ENCODE measurements at regions not wholly inside any gene's neighbourhood (a gene's known extent, or its start where the extent isn't known, plus 50 kb on each side); places are given as distances from the start of the nearest gene placed in this dataset.

DNA sequence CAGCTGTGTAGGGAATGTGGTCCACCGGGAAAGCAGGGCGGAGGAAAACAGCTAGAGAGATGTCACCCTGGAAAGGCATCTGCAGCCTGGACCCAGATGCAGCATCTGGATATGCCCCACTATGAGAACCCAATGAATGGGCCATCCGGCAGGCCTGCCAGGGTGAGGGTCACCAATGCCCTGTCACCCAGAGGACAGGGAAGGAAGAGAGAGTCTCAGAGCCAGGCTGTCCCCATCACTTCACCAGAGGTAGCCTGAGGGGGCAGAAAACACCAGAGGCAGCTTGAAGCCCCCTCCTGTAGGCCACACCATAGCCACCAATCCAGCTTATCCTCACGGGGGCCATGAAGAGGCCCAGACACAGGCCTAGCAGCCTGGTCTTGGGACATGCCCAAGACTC, 118.8 kb downstream of the TUBA3C start:
- intact Hi-C loops (cut with micrococcal nuclease), result no loop called here
- H3K4me3 Mint-ChIP-seq (ENCODE audit: unreplicated experiment), result no peak overlapping the region
- no peak overlapping the region for H3K27ac Mint-ChIP-seq (ENCODE audit: low read depth, unreplicated experiment)
- no peaks in the 10 kb centered on the region for H3K4me1 Mint-ChIP-seq (ENCODE audit: insufficient read depth, unreplicated experiment)
- ChIA-PET POLR2A (no interaction called here), CTCF (no interaction called here)
- BruUV-seq (replicated peaks), result no TSS peak
- H3K9me3 Mint-ChIP-seq (ENCODE audit: unreplicated experiment), result peaks cover 7% of the 10 kb centered on the region
- DNase-seq (ENCODE audit: unreplicated experiment), result no peak
- H3K36me3 Mint-ChIP-seq (ENCODE audit: insufficient read depth, unreplicated experiment), result no peaks in the 10 kb centered on the region
- no peaks in the 10 kb centered on the region for H3K27me3 Mint-ChIP-seq (ENCODE audit: insufficient read depth, unreplicated experiment)
- TF ChIP-seq, protein P1, sequence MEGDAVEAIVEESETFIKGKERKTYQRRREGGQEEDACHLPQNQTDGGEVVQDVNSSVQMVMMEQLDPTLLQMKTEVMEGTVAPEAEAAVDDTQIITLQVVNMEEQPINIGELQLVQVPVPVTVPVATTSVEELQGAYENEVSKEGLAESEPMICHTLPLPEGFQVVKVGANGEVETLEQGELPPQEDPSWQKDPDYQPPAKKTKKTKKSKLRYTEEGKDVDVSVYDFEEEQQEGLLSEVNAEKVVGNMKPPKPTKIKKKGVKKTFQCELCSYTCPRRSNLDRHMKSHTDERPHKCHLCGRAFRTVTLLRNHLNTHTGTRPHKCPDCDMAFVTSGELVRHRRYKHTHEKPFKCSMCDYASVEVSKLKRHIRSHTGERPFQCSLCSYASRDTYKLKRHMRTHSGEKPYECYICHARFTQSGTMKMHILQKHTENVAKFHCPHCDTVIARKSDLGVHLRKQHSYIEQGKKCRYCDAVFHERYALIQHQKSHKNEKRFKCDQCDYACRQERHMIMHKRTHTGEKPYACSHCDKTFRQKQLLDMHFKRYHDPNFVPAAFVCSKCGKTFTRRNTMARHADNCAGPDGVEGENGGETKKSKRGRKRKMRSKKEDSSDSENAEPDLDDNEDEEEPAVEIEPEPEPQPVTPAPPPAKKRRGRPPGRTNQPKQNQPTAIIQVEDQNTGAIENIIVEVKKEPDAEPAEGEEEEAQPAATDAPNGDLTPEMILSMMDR (IDR thresholded peaks at IDR 0.05; ENCODE audit: unreplicated experiment), result no peak

DNA sequence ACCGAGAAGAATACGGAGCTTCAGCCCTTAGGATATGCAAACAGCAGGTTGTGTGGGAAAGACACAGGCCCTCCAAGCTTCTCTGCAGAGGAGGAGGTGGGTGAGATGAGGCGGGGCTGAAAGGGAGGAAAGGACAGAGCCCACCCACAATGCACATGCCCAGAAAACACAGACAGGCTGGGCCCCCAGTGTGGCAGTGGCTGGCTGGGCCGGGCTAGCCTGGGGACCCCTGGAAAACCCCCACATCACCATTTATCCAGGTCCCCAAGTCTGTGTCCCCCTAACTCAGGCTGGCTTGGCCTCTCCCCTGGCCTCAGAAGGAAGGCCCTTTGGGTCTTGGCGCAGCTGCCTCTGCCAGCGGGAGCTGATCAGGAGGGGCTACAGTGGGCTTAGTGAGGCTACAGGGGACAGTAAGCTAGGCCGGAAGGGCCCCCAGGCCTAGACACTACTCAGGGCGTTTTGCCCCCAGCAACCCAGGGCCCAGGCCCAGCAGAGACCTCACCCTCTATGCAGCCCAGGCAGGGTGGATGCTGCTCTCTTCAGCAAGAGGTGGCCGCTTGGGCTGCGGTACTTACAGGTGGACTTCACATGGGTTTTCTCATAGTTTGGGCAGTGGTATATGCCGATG, 119.5 kb downstream of the TUBA3C start:
- CTCF ChIA-PET, result interaction anchor here (0.7 kb wide), 1 partner anchor 826 kb away, joined by 3 read pairs; no protein-coding TSS in a partner anchor
- DNase-seq (ENCODE audit: unreplicated experiment), result no peak
- intact Hi-C loops (cut with micrococcal nuclease), result no loop called here

GRCh38 chr13:19061278-19061677, 120.3 kb downstream of the TUBA3C start:
- TF ChIP-seq, protein P1 (IDR thresholded peaks at IDR 0.05; ENCODE audit: unreplicated experiment), result no peak
- no peak overlapping the region for H3K4me3 Mint-ChIP-seq (ENCODE audit: unreplicated experiment)
- no peak for DNase-seq (ENCODE audit: unreplicated experiment)
- no peak overlapping the region for H3K27ac Mint-ChIP-seq (ENCODE audit: low read depth, unreplicated experiment)
- H3K4me1 Mint-ChIP-seq (ENCODE audit: insufficient read depth, unreplicated experiment), result no peaks in the 10 kb centered on the region
- ChIA-PET CTCF (no interaction called here), POLR2A (no interaction called here)
- BruUV-seq (replicated peaks), result no TSS peak
- peaks cover 7% of the 10 kb centered on the region for H3K9me3 Mint-ChIP-seq (ENCODE audit: unreplicated experiment)
- H3K36me3 Mint-ChIP-seq (ENCODE audit: insufficient read depth, unreplicated experiment), result no peaks in the 10 kb centered on the region
- intact Hi-C loops (cut with micrococcal nuclease), result no loop called here
- no peaks in the 10 kb centered on the region for H3K27me3 Mint-ChIP-seq (ENCODE audit: insufficient read depth, unreplicated experiment)

More for the DNA sequence above, 119.5 kb downstream of the TUBA3C start:
- no peak overlapping the region for H3K27ac Mint-ChIP-seq (ENCODE audit: low read depth, unreplicated experiment)
- TF ChIP-seq, protein P1 (IDR thresholded peaks at IDR 0.05; ENCODE audit: unreplicated experiment), result no peak
- no peak overlapping the region for H3K4me3 Mint-ChIP-seq (ENCODE audit: unreplicated experiment)
- H3K9me3 Mint-ChIP-seq (ENCODE audit: unreplicated experiment), result peaks cover 7% of the 10 kb centered on the region
- H3K27me3 Mint-ChIP-seq (ENCODE audit: insufficient read depth, unreplicated experiment), result no peaks in the 10 kb centered on the region
- no peaks in the 10 kb centered on the region for H3K4me1 Mint-ChIP-seq (ENCODE audit: insufficient read depth, unreplicated experiment)
- POLR2A ChIA-PET, result no interaction called here
- H3K36me3 Mint-ChIP-seq (ENCODE audit: insufficient read depth, unreplicated experiment), result no peaks in the 10 kb centered on the region
- no TSS peak for BruUV-seq (replicated peaks)

DNA sequence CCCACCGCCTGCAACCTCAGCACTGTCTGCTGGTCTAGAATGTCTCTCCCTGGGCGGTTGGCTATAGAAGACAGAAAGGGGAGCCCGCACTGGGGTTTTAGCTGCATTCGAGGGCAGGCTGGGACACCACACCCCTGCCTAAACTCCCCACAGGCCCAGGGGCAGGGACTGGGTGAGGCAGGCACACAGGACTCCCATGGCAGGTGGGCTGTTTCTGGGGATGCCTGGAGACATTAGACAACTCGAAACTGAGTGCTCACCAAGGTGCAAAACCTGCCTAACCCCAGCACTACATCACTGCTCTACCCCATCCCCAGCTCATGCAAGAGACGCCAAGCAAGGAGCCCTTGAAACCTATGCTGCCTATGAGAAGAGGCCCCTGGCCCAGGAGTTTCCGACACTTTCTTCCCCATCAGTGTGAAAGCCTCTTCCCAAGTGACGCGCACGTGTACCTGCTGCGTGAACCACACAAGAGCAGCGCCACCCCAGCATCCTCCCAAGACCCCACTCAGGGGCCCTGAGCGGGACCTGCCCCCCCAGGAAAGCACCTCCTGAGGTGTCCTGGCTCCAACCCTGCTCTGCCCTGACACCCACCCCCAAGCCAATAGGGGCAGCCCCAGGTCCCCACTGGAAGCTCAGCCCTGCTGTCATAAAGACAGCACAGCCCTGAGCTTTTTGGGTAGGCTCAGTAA, 121.2 kb downstream of the TUBA3C start:
- Mint-ChIP-seq H3K36me3 (ENCODE audit: insufficient read depth, unreplicated experiment) (no peaks in the 10 kb centered on the region), H3K4me3 (ENCODE audit: unreplicated experiment) (no peak overlapping the region), H3K27me3 (ENCODE audit: insufficient read depth, unreplicated experiment) (no peaks in the 10 kb centered on the region), H3K27ac (ENCODE audit: low read depth, unreplicated experiment) (no peak overlapping the region), H3K4me1 (ENCODE audit: insufficient read depth, unreplicated experiment) (no peaks in the 10 kb centered on the region), H3K9me3 (ENCODE audit: unreplicated experiment) (peaks cover 7% of the 10 kb centered on the region)
- BruUV-seq (replicated peaks), result no TSS peak
- intact Hi-C loops (cut with micrococcal nuclease), result no loop called here
- TF ChIP-seq, protein P1 (IDR thresholded peaks at IDR 0.05; ENCODE audit: unreplicated experiment), result no peak
- DNase-seq (ENCODE audit: unreplicated experiment), result no peak
- CTCF ChIA-PET, result no interaction called here
- POLR2A ChIA-PET, result no interaction called here

All from MCF 10A (cell line).